ENCODE measurements at regions not wholly inside any gene's neighbourhood (a gene's known extent, or its start where the extent isn't known, plus 50 kb on each side); places are given as distances from the start of the nearest gene placed in this dataset.
"Not testable (repeated sequence)": the region's sequence is repeated elsewhere in the genome, so short reads cannot be mapped to it uniquely, and the experiment has no call there.

DNA sequence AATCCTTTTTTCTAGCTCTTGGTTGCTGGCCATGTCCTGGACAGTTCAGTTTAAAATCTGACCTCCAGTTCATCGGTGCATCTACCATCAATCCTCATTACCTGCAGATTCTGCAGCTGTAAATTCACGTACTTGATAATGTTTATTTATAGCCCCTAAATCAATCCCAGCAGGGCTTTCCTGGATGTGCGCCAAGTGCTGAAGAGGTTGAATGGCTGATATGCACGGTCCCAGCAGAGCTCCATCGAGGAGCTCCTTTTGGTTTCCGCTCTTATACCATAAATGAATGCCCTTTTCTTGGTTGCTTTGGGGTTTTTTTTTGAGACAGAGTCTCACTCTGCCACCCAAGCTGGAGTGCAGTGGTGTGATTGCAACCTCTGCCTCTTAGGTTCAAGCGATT is 91.2 kb upstream of the CCZ1B start:
- intact Hi-C loops (cut with DNase I; ENCODE audit: low total_unique reads): no loop called here
- no peak for DNase-seq
- Histone ChIP-seq H3K4me1 (no peaks in the 10 kb centered on the region), H3K9me3 (no peaks in the 10 kb centered on the region), H3K36me3 (no peaks in the 10 kb centered on the region), H3K4me3 (no peak overlapping the region), H3K27ac (no peak overlapping the region), H3K27me3 (replicated peaks in 1 of 7) (no peaks in the 10 kb centered on the region)
- TF ChIP-seq POLR2A (IDR thresholded peaks at IDR 0.05) (no peak), POLR2AphosphoS5 (IDR thresholded peaks at IDR 0.05) (no peak)
- TF ChIP-seq, protein P1, sequence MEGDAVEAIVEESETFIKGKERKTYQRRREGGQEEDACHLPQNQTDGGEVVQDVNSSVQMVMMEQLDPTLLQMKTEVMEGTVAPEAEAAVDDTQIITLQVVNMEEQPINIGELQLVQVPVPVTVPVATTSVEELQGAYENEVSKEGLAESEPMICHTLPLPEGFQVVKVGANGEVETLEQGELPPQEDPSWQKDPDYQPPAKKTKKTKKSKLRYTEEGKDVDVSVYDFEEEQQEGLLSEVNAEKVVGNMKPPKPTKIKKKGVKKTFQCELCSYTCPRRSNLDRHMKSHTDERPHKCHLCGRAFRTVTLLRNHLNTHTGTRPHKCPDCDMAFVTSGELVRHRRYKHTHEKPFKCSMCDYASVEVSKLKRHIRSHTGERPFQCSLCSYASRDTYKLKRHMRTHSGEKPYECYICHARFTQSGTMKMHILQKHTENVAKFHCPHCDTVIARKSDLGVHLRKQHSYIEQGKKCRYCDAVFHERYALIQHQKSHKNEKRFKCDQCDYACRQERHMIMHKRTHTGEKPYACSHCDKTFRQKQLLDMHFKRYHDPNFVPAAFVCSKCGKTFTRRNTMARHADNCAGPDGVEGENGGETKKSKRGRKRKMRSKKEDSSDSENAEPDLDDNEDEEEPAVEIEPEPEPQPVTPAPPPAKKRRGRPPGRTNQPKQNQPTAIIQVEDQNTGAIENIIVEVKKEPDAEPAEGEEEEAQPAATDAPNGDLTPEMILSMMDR (IDR thresholded peaks at IDR 0.05 in 8 of 11, conservative IDR thresholded peaks at IDR 0.05 in 3 of 11): no peak
- 73 to 80% (median 77%) methylated on average over 7 of the region's 7 CpGs for WGBS, 5 donors

DNA sequence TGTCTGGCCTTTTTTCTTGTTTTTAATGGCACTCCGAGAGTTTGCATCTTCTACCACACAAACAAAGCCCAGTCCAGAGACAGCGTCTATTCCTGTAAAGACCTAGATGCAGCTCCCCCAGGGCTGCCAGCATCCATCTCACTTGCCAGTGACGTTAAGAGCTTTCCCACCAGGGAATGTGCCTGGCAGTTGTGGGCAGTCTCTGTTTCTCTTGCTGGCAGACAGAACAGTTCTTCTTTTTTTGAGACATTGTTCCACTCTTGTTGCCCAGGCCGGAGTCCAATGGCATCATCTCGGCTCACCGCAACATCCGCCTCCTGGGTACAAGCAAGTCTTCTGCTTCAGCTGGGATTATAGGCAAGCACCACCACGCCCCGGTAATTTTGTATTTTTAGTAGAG is 93.1 kb upstream of the CCZ1B start:
- H3K4me3 ChIP-seq; H3K4me1 ChIP-seq; H3K27ac ChIP-seq; H3K27me3 ChIP-seq (replicated peaks in 1 of 7); H3K36me3 ChIP-seq; DNase-seq; intact Hi-C loops (cut with DNase I; ENCODE audit: low total_unique reads); H3K9me3 ChIP-seq: not testable (repeated sequence)
- WGBS, 5 donors: 87 to 94% (median 91%) methylated on average over 7 to 9 of the region's 9 CpGs

DNA sequence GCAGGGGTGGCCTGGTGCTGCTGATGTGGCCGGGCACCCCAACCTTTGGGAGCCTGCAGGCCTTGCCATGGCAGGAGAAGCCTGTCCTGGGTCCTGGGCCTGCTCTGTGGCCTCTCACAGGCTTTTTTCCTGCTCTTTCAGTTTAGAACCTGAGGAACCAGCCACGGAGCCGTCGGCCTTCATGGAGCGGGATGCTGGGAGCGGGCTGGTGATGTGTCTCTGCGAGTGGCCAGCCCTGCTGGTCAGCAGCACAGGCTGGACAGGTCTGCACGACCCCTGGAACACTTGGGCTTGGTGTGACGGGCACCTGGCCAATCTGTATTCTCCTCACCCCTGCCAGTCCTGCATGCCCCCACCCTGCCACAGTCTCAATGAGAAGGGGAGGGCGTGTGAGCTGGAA is 98.4 kb upstream of the CCZ1B start:
- H3K36me3 ChIP-seq; H3K9me3 ChIP-seq; H3K4me1 ChIP-seq; H3K27me3 ChIP-seq (replicated peaks in 1 of 7); H3K4me3 ChIP-seq; DNase-seq; H3K27ac ChIP-seq; intact Hi-C loops (cut with DNase I; ENCODE audit: low total_unique reads): not testable (repeated sequence)
- 90 to 96% (median 91%) methylated on average over 7 to 10 of the region's 10 CpGs for WGBS, 5 donors

DNA sequence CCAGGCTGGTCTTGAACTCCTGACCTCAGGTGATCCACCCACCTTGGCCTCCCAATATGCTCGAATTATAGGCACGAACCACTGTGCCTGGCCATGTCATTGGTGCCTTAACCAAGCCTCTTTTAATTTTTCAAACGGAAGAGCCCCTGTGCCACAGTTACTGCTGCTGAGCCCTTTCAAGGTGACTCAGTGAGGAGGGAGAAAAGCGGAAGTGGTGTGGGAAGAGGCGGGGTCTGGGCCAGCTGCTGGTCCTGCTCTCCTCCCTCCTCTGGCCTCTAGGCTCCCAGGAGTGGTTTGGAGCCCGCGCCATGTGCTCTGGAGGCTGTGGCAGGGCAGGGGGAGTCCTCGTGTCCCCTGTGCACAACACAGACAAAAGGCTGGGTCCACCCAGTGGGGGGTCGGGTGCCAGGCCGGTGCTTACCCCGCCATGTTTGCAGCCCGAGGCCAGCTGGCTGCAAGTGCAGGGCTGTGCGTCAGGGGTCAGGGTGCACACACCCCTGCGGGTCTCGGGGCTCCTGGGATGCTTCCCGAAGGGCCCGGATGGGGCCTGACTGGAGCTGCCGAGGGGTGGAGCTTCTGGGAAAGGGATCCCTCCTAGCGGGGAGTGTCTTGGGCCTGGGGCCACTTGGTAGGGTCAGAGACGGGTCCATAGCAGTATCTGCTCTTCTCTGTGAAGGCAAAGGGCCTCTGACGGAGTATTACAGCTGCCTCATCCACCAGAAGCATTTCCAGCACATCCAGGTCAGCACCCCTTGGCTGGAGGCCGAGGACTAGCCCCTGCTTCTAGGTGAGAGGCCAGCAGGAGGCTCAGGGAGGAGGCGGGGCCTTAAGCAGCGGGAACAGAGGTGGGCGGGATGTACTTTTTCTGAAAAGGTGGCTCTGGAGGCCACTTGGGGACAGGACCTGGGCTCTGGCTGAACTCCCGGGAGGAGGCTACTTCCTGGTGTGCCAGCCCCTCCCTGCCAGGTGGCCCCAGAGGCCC is 100.4 kb upstream of the CCZ1B start:
- H3K27me3 ChIP-seq (replicated peaks in 1 of 7); H3K27ac ChIP-seq; H3K4me3 ChIP-seq; H3K9me3 ChIP-seq; H3K36me3 ChIP-seq; DNase-seq; intact Hi-C loops (cut with DNase I; ENCODE audit: low total_unique reads); H3K4me1 ChIP-seq: not testable (repeated sequence)
- 57 to 85% (median 76%) methylated on average over 11 to 26 of the region's 26 CpGs for WGBS, 5 donors

DNA sequence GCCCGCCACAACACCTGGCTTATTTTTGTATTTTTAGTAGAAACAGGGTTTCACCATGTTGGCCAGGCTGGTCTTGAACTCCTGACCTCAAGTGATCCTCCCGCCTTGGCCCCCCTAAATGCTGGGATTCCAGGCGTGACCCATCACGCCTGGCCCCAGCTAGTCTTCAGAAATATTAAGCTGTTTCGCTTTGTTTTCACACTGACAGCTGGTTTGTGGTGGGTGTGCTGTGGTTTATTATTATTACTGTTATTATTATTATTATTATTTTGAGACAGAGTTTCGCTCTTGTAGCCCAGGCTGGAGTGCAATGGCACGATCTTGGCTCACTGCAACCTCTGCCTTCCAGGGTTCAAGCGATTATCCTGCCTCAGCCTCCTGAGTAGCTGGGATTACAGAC is 101.6 kb upstream of the CCZ1B start:
- DNase-seq; H3K27ac ChIP-seq; H3K27me3 ChIP-seq (replicated peaks in 1 of 7); H3K9me3 ChIP-seq; H3K36me3 ChIP-seq; H3K4me3 ChIP-seq; intact Hi-C loops (cut with DNase I; ENCODE audit: low total_unique reads); H3K4me1 ChIP-seq: not testable (repeated sequence)
- WGBS, 5 donors: 82 to 90% (median 84%) methylated on average over 8 of the region's 8 CpGs

DNA sequence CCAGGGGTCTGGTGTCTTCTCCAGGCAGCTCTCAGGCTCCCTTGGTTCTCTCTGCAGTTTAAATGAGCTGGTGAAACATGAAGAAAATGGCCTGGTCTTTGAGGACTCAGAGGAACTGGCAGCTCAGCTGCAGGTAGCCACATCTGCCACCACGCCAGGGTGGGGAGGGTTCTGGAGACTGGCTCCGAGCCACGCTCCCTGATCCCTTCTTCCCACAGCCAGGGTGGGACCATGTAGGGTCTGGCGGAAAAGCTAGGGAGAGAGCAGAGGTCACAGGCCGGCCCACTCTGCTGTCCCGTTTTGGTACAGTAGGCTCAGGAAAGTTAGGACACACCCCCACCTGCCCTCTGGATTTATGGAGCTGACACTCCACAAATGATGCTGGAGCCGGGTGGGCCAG is 103.5 kb upstream of the CCZ1B start:
- H3K27ac ChIP-seq; H3K4me3 ChIP-seq; DNase-seq; H3K4me1 ChIP-seq; H3K9me3 ChIP-seq; H3K27me3 ChIP-seq (replicated peaks in 1 of 7); H3K36me3 ChIP-seq; intact Hi-C loops (cut with DNase I; ENCODE audit: low total_unique reads): not testable (repeated sequence)
- 89 to 95% (median 92%) methylated on average over 7 of the region's 7 CpGs for WGBS, 5 donors

DNA sequence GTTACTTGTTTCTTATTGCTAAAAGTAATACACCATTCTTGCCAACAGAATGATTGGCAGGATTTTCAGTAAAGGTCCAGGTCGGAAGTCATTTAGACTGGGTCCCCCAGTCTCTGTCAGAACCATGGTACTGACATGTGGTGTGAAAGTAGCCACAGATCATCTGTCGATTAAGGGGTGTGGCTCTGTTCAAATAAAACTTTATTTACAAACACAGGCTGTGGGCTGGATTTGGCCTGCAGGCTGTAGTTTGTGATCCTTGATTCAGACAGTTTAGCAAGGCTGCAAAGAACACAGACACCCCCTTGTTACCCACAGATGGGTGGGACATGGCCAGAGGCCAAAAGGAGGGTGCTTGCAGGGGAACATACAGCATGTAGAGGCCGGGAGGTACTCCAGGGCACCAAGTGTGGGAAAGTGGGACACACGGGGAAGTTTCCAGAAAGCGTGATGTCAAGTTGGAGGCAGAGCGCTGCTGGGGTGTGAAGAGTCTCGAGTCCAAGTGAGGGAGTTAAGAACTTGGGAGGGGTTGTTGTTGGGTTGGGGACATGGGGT is 104.1 kb upstream of the CCZ1B start:
- intact Hi-C loops (cut with DNase I; ENCODE audit: low total_unique reads); DNase-seq; H3K36me3 ChIP-seq; H3K4me1 ChIP-seq; H3K27ac ChIP-seq; H3K27me3 ChIP-seq (replicated peaks in 1 of 7); H3K4me3 ChIP-seq; H3K9me3 ChIP-seq: not testable (repeated sequence)
- 72 to 78% (median 76%) methylated on average over 7 of the region's 7 CpGs for WGBS, 5 donors
